Smooth muscle cell (in vitro differentiated cells): ENCODE measurements at regions not wholly inside any gene's neighbourhood (a gene's known extent, or its start where the extent isn't known, plus 50 kb on each side); places are given as distances from the start of the nearest gene placed in this dataset.

Experiments used
- DNase-seq: peaks from one replicate; lab custom pipeline; 2025; ENCODE audit not compliant: unreplicated experiment; lab: John Stamatoyannopoulos, UW
- H2AFZ ChIP-seq: fragments of 200-600 bp; sonication (generic); 2 replicates; pipeline ENCODE4 v1.6.0; 2016; ENCODE audit warnings: antibody characterized with exemption, low read depth, mild to moderate bottlenecking
- H3F3A ChIP-seq: fragments of 200-600 bp; sonication (generic); 2 replicates; pipeline ENCODE4 v1.6.0; 2017; ENCODE audit warnings: antibody characterized with exemption, low read depth
- H3K27ac ChIP-seq: fragments of 200-600 bp; sonication (generic); 2 replicates; pipeline ENCODE4 v1.5.1; 2016; ENCODE audit warnings: low read depth, mild to moderate bottlenecking
- H3K27me3 ChIP-seq: fragments of 200-600 bp; sonication (generic); 2 replicates; pipeline ENCODE4 v1.6.1; 2016; ENCODE audit warnings: low read depth, mild to moderate bottlenecking
- H3K36me3 ChIP-seq: fragments of 200-600 bp; sonication (generic); 2 replicates; pipeline ENCODE4 v1.5.1; 2016; ENCODE audit warnings: low read depth
- H3K4me1 ChIP-seq: fragments of 200-600 bp; sonication (generic); 2 replicates; pipeline ENCODE4 v1.5.1; 2016; ENCODE audit warnings: low read depth
- H3K4me2 ChIP-seq: fragments of 200-600 bp; sonication (generic); 2 replicates; pipeline ENCODE4 v1.6.0; 2016; ENCODE audit warnings: mild to moderate bottlenecking
- H3K4me3 ChIP-seq: fragments of 200-600 bp; sonication (generic); 2 replicates; pipeline ENCODE4 v1.5.1; 2016; ENCODE audit warnings: mild to moderate bottlenecking
- H3K79me2 ChIP-seq: fragments of 200-600 bp; sonication (generic); 2 replicates; pipeline ENCODE4 v1.6.0; 2016; ENCODE audit warnings: low read depth, mild to moderate bottlenecking
- H3K9ac ChIP-seq: fragments of 200-600 bp; sonication (generic); 2 replicates; pipeline ENCODE4 v1.6.0; 2016; ENCODE audit warnings: low read depth
- H3K9me3 ChIP-seq: fragments of 200-600 bp; sonication (generic); replicated peaks from 2 replicates; pipeline ENCODE4 v1.5.1; 2016; ENCODE audit warnings: low read depth
- H4K20me1 ChIP-seq: fragments of 200-600 bp; sonication (generic); 2 replicates; pipeline ENCODE4 v1.6.0; 2016; ENCODE audit warnings: low read depth
- WGBS: methylation state at CpG from one replicate; pipeline ENCODE4 v1.1.7; 2016; ENCODE audit warnings: low lambda C conversion rate; 5-methylcytosine and 5-hydroxymethylcytosine counted together
- TF ChIP-seq, protein P1 (sequence below): fragments of 200-600 bp; sonication (generic); IDR thresholded peaks from 2 replicates; pipeline ENCODE4 v1.5.1; 2017; ENCODE audit warnings: borderline replicate concordance, mild to moderate bottlenecking, antibody characterized with exemption; ENCODE audit not compliant: insufficient read depth, poor library complexity, severe bottlenecking

- Histone ChIP-seq H3K4me3 (no peak overlapping the region), H4K20me1 (no peaks in the 10 kb centered on the region), H3K27me3 (no peaks in the 10 kb centered on the region), H3K79me2 (no peaks in the 10 kb centered on the region), H3F3A (no peaks in the 10 kb centered on the region), H3K4me1 (no peaks in the 10 kb centered on the region), H3K9me3 (no peaks in the 10 kb centered on the region), H3K9ac (no peak overlapping the region), H2AFZ (no peak overlapping the region), H3K4me2 (no peak overlapping the region), H3K27ac (no peak overlapping the region), H3K36me3 (no peaks in the 10 kb centered on the region)
- WGBS: 89% methylated on average over 14 of the region's 14 CpGs
- TF ChIP-seq, protein P1, sequence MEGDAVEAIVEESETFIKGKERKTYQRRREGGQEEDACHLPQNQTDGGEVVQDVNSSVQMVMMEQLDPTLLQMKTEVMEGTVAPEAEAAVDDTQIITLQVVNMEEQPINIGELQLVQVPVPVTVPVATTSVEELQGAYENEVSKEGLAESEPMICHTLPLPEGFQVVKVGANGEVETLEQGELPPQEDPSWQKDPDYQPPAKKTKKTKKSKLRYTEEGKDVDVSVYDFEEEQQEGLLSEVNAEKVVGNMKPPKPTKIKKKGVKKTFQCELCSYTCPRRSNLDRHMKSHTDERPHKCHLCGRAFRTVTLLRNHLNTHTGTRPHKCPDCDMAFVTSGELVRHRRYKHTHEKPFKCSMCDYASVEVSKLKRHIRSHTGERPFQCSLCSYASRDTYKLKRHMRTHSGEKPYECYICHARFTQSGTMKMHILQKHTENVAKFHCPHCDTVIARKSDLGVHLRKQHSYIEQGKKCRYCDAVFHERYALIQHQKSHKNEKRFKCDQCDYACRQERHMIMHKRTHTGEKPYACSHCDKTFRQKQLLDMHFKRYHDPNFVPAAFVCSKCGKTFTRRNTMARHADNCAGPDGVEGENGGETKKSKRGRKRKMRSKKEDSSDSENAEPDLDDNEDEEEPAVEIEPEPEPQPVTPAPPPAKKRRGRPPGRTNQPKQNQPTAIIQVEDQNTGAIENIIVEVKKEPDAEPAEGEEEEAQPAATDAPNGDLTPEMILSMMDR: no peak
- no peak for DNase-seq
Measured at GRCh38 chr2:8514796-8515758, 166.8 kb upstream of the ID2 start.

DNA sequence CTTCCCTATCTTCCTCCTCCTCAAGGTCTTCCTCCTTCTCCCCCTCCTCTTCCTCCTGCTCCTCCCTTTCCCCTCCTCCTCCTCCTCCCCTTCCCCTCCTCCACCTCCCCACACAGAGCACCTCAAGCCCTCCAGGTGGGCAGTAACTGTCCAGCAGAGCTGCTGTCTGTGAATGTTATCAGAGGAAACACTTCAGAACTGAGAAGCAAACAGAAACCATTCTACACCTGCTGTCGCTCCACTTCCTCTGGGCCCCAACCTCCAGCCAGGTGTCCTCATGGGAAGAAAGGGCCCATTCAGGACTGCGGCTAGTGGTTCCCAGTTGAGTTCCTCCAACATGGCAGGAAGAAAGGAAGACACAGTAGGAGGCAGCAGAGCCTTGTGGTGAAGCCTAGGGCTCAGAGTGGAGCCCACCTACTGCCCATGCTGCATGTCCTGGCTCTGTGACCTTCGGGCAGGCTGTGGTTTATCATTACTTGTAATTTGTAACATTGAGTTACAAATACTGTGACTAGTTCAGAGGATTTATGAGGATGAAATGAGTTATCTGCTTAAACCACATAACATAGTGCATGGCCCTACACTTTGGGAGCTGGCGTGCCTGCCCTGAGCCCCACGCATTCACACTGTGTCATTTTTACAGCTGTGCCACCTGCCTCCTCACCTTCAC lies 165.9 kb upstream of the ID2 start:
- Histone ChIP-seq H3K27me3 (no peaks in the 10 kb centered on the region), H3K36me3 (no peaks in the 10 kb centered on the region), H3K4me1 (no peaks in the 10 kb centered on the region), H3K9me3 (no peaks in the 10 kb centered on the region), H3K4me3 (no peak overlapping the region), H3K4me2 (no peak overlapping the region), H3K9ac (no peak overlapping the region), H3K27ac (no peak overlapping the region), H4K20me1 (no peaks in the 10 kb centered on the region), H2AFZ (no peak overlapping the region), H3F3A (no peaks in the 10 kb centered on the region), H3K79me2 (no peaks in the 10 kb centered on the region)
- no peak for DNase-seq
- WGBS: 72% methylated on average over 5 of the region's 5 CpGs
- TF ChIP-seq, protein P1: no peak

- TF ChIP-seq, protein P1: no peak
- 92% methylated on average over 16 of the region's 16 CpGs for WGBS
- no peaks in the 10 kb centered on the region for H3F3A ChIP-seq
- no peak overlapping the region for H3K9ac ChIP-seq
- H3K79me2 ChIP-seq: no peaks in the 10 kb centered on the region
- no peaks in the 10 kb centered on the region for H4K20me1 ChIP-seq
- H3K4me2 ChIP-seq: no peak overlapping the region
- H2AFZ ChIP-seq: no peak overlapping the region
- H3K9me3 ChIP-seq: no peaks in the 10 kb centered on the region
- no peaks in the 10 kb centered on the region for H3K36me3 ChIP-seq
- no peak overlapping the region for H3K4me3 ChIP-seq
- DNase-seq: no peak
- H3K4me1 ChIP-seq: no peaks in the 10 kb centered on the region
- H3K27ac ChIP-seq: no peak overlapping the region
- no peaks in the 10 kb centered on the region for H3K27me3 ChIP-seq
Measured at GRCh38 chr2:8517850-8518498, 163.9 kb upstream of the ID2 start.
